Endothelial cell of umbilical vein (primary cell): ENCODE measurements at regions not wholly inside any gene's neighbourhood (a gene's known extent, or its start where the extent isn't known, plus 50 kb on each side); places are given as distances from the start of the nearest gene placed in this dataset.
A peak's percentile ranks its signal among the peaks of the same experiment; 100 is the strongest.

Experiments used
- EZH2 ChIP-seq: IDR thresholded peaks from 2 replicates; pipeline ENCODE4 v1.6.1; 2012; ENCODE audit warnings: borderline replicate concordance, low read depth, mild to moderate bottlenecking, moderate library complexity, low read length, inconsistent platforms; ENCODE audit not compliant: severe bottlenecking
- FOS ChIP-seq: IDR thresholded peaks from 2 replicates; pipeline ENCODE4 v1.6.1; 2011; ENCODE audit warnings: mild to moderate bottlenecking, low read length, moderate library complexity, borderline replicate concordance; ENCODE audit not compliant: insufficient read depth
- GATA2 ChIP-seq: IDR thresholded peaks from 2 replicates; pipeline ENCODE4 v1.7.0; 2011; ENCODE audit warnings: low read depth, mild to moderate bottlenecking, moderate library complexity, mixed read lengths, low read length; ENCODE audit not compliant: insufficient read length, insufficient read depth
- JUN ChIP-seq: IDR thresholded peaks from 2 replicates; pipeline ENCODE4 v1.6.1; 2011; ENCODE audit warnings: borderline replicate concordance, low read depth; ENCODE audit not compliant: insufficient read length, insufficient read depth
- MYC ChIP-seq: IDR thresholded peaks from one replicate; pipeline ENCODE4 v1.6.1; 2011; ENCODE audit warnings: mild to moderate bottlenecking, low read depth, low read length
- POLR2A ChIP-seq: IDR thresholded peaks from 2 replicates; pipeline ENCODE4 v1.6.1; 2012; ENCODE audit warnings: low read depth, mild to moderate bottlenecking, control low read depth, low read length
- POLR2AphosphoS5 ChIP-seq: IDR thresholded peaks from 2 replicates; pipeline ENCODE4 v1.6.1; 2012; ENCODE audit warnings: low read depth, mild to moderate bottlenecking, control low read depth, low read length, moderate library complexity; ENCODE audit not compliant: insufficient read depth
- TF ChIP-seq, protein P1 (sequence below), 2 donors: IDR thresholded peaks; 1 replicate in 1 of 2; 2 replicates in 1 of 2; pipeline ENCODE4 v1.5.1; 2011; ENCODE audit warnings: low read length in 2 of 2, mild to moderate bottlenecking in 2 of 2, moderate library complexity in 2 of 2, control low read depth in 1 of 2, inconsistent platforms in 1 of 2, low read depth in 1 of 2; ENCODE audit not compliant: insufficient read depth in 1 of 2; ENCODE audit errors: extremely low read depth in 1 of 2
- TF ChIP-seq, protein P2 (sequence below): IDR thresholded peaks from 2 replicates; pipeline ENCODE4 v1.6.1; 2011; ENCODE audit not compliant: insufficient read depth, insufficient read length

DNA sequence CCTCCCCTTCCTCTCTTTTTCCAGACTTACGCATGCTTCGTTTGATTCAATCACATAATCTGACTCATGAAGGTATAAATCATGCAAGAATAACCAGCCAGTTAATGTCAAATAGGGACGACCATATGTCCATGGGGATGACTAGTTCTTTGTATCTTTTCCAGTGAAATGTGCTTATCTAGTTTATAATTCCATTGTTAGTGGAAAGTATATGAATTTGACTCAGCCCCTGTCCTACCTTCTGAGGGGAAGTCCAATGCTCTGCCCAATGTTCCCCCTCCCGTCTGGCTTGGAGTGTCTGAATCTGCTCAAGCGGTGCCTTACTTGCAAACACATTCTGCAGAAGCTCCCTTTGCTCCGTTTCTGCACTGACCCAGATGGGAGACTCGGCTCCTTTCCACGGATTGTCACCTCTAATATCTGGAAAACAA, 55.0 kb upstream of the EPHB3 start:
- TF ChIP-seq, protein P1, sequence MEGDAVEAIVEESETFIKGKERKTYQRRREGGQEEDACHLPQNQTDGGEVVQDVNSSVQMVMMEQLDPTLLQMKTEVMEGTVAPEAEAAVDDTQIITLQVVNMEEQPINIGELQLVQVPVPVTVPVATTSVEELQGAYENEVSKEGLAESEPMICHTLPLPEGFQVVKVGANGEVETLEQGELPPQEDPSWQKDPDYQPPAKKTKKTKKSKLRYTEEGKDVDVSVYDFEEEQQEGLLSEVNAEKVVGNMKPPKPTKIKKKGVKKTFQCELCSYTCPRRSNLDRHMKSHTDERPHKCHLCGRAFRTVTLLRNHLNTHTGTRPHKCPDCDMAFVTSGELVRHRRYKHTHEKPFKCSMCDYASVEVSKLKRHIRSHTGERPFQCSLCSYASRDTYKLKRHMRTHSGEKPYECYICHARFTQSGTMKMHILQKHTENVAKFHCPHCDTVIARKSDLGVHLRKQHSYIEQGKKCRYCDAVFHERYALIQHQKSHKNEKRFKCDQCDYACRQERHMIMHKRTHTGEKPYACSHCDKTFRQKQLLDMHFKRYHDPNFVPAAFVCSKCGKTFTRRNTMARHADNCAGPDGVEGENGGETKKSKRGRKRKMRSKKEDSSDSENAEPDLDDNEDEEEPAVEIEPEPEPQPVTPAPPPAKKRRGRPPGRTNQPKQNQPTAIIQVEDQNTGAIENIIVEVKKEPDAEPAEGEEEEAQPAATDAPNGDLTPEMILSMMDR (IDR thresholded peaks at IDR 0.05; ENCODE audit: extremely low read depth in 1 of 2, insufficient read depth in 1 of 2, low read depth in 1 of 2, low read length in 2 of 2), result no peak
- no peak for TF ChIP-seq POLR2A
- TF ChIP-seq POLR2AphosphoS5, result no peak
- no peak for TF ChIP-seq EZH2
- no peak for TF ChIP-seq JUN
- peak; percentile 65 for TF ChIP-seq FOS
- TF ChIP-seq, protein P2, sequence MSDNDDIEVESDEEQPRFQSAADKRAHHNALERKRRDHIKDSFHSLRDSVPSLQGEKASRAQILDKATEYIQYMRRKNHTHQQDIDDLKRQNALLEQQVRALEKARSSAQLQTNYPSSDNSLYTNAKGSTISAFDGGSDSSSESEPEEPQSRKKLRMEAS, result no peak
- TF ChIP-seq GATA2, result peak; percentile 25
- no peak for TF ChIP-seq MYC
